PFSK-1 (cell line): ENCODE measurements at regions not wholly inside any gene's neighbourhood (a gene's known extent, or its start where the extent isn't known, plus 50 kb on each side); places are given as distances from the start of the nearest gene placed in this dataset.

Experiments
- POLR2AphosphoS5 ChIP-seq: IDR thresholded peaks from 2 replicates; pipeline ENCODE4 v1.6.1; 2012; ENCODE audit warnings: low read depth, mild to moderate bottlenecking, control low read depth, low read length, moderate library complexity
- REST ChIP-seq, 2 experiments: IDR thresholded peaks; 2 replicates each; pipeline versions ENCODE4 v1.6.1 to v1.8.0; 2011 to 2012; ENCODE audit warnings: low read depth in 2 of 2, low read length in 2 of 2, control low read depth in 1 of 2, inconsistent platforms in 1 of 2, mild to moderate bottlenecking in 1 of 2, moderate library complexity in 1 of 2; ENCODE audit not compliant: insufficient read depth in 1 of 2
- SIN3A ChIP-seq: IDR thresholded peaks from 2 replicates; pipeline ENCODE4 v1.6.1; 2012; ENCODE audit warnings: mild to moderate bottlenecking, low read length, moderate library complexity, borderline replicate concordance; ENCODE audit not compliant: insufficient read depth
- TAF1 ChIP-seq: IDR thresholded peaks from 2 replicates; pipeline ENCODE4 v1.6.1; 2012; ENCODE audit warnings: low read length, control low read depth, borderline replicate concordance; ENCODE audit not compliant: insufficient read depth

GRCh38 chr7:85703251-85704010, 516.6 kb upstream of the SEMA3D start:
- TF ChIP-seq REST (IDR thresholded peaks at IDR 0.05; ENCODE audit: insufficient read depth in 1 of 2, low read depth in 2 of 2, low read length in 2 of 2) (no peak), TAF1 (no peak), SIN3A (no peak), POLR2AphosphoS5 (no peak)
